A549 (cell line): ENCODE measurements at regions not wholly inside any gene's neighbourhood (a gene's known extent, or its start where the extent isn't known, plus 50 kb on each side); places are given as distances from the start of the nearest gene placed in this dataset.

ENCODE experiments used
- JUN ChIP-seq, 2 experiments: fragments of >200 bp; sonication (Bioruptor Twin); formaldehyde crosslinking; IDR thresholded peaks; 2 replicates in 1 of 2; 3 replicates in 1 of 2; pipeline ENCODE4 v1.6.1; 2016 to 2017
- NFE2L2 ChIP-seq: fragments of 150-350 bp; conservative IDR thresholded peaks from 2 replicates; pipeline ENCODE4 v1.6.1; 2014; ENCODE audit warnings: low read length
- RAD21 ChIP-seq, 2 experiments: fragments of >200 bp in 1 of 2; sonication (Bioruptor Twin) in 1 of 2; formaldehyde crosslinking in 1 of 2; IDR thresholded peaks in 1 of 2; conservative IDR thresholded peaks in 1 of 2; 2 replicates in 1 of 2; 3 replicates in 1 of 2; pipeline ENCODE4 v1.6.1; 2012 to 2018; ENCODE audit warnings: inconsistent platforms in 1 of 2
- RNF2 ChIP-seq: fragments of 200-600 bp; sonication (generic); IDR thresholded peaks from 2 replicates; pipeline ENCODE4 v1.6.1; 2016; ENCODE audit warnings: low read depth, mild to moderate bottlenecking, antibody characterized with exemption, moderate library complexity, borderline replicate concordance
- SMC3 ChIP-seq: fragments of >200 bp; sonication (Bioruptor Twin); formaldehyde crosslinking; IDR thresholded peaks from 3 replicates; pipeline ENCODE4 v1.6.1; 2018; ENCODE audit warnings: inconsistent platforms
- TF ChIP-seq, protein P1 (sequence below): fragments of >200 bp; sonication (Bioruptor Twin); formaldehyde crosslinking; IDR thresholded peaks from 3 replicates; pipeline ENCODE4 v1.5.1; 2016
- TF ChIP-seq, protein P2 (sequence below): IDR thresholded peaks from 2 replicates; pipeline ENCODE4 v1.6.1; 2012

DNA sequence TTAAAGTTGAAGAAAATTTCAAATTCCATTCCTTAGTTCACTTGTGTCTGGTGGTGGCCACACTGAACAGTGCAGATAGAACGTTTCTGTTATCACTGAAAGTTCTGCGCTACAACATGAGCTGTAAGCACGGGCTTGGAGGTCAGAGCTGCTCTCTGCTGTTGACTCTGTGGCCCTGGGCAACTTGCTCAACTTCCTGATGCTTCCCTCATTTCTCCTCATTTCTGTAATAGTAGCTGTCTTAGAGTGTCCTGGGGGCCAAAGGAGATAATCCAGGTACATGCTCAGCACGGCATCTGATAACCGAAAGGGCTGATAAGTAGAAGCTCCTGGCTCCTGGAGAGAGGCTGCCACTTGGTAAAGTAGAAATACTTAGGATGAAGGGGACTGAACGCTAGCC is 92.3 kb upstream of the DUSP5 start:
- TF ChIP-seq, protein P1, sequence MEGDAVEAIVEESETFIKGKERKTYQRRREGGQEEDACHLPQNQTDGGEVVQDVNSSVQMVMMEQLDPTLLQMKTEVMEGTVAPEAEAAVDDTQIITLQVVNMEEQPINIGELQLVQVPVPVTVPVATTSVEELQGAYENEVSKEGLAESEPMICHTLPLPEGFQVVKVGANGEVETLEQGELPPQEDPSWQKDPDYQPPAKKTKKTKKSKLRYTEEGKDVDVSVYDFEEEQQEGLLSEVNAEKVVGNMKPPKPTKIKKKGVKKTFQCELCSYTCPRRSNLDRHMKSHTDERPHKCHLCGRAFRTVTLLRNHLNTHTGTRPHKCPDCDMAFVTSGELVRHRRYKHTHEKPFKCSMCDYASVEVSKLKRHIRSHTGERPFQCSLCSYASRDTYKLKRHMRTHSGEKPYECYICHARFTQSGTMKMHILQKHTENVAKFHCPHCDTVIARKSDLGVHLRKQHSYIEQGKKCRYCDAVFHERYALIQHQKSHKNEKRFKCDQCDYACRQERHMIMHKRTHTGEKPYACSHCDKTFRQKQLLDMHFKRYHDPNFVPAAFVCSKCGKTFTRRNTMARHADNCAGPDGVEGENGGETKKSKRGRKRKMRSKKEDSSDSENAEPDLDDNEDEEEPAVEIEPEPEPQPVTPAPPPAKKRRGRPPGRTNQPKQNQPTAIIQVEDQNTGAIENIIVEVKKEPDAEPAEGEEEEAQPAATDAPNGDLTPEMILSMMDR, result no peak
- no peak for TF ChIP-seq NFE2L2
- no peak for TF ChIP-seq JUN (IDR thresholded peaks at IDR 0.05)
- TF ChIP-seq SMC3, result no peak
- TF ChIP-seq RNF2, result no peak
- TF ChIP-seq, protein P2, sequence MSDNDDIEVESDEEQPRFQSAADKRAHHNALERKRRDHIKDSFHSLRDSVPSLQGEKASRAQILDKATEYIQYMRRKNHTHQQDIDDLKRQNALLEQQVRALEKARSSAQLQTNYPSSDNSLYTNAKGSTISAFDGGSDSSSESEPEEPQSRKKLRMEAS, result no peak
- no peak for TF ChIP-seq RAD21 (conservative IDR thresholded peaks at IDR 0.05 in 1 of 2, IDR thresholded peaks at IDR 0.05 in 1 of 2)
